DMS 273 treated with DMSO at 0.1 percent for 48 hours (cell line): ENCODE measurements at regions not wholly inside any gene's neighbourhood (a gene's known extent, or its start where the extent isn't known, plus 50 kb on each side); places are given as distances from the start of the nearest gene placed in this dataset.
"Not testable (repeated sequence)": the region's sequence is repeated elsewhere in the genome, so short reads cannot be mapped to it uniquely, and the experiment has no call there.

Source experiments
- DNase-seq: peaks from one replicate; lab custom pipeline; 2025; lab: John Stamatoyannopoulos, UW

DNA sequence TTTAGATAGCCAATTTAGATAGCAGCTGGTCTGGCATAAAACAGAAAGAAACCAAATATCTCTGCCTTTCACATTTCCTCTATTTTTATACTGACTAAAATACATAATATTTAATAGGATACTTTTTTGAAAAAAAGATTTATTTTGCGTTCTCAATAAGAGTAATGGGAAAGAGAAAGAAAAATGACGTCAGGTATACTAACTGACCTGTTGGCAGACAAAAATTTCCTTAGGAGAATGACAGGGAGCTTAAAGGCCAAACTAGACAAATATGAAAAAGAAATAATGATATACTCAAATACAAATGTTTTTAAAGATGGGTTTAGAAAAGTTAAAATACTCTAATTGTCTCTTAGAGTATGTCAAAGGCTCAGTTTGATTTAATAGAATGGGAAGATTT, 309.4 kb upstream of the ADGRL3 start:
- no peak for DNase-seq

DNA sequence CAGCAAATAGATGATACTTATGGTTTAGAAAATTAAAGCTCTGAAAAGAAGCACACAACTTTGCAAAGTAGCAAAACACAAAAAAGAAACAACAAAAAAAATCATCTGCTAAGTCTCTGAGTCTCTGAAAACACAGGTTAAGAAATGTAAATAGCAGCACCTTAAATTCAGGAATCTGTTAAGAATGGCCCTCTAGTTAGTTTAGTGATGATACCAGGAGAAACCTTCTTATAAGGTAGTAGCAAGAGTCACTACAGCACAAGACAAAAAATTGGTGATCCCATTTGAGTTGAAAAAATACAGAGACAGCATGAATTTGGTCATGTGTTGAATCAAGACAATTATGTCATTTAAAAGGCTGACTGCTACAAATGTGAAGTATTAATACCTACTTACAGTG, 308.2 kb upstream of the ADGRL3 start:
- no peak for DNase-seq

DNA sequence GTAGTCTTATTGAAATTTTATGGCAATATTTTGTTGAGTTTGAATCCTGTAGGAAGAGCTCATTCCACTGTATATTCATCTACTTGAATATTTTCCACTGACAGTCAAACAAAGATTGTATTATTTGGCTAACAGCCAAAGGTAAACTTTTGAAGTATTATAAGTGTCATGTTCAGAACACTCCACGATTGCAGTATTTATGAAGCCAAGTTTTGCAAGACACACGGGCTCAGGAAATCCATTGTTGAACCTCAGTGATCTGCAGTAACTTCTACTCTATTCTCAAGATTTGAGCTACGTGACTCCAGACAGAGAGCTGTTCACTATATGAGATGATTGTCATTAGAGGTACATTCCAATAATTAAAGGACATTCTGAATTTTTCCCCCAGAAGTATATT, 302.7 kb upstream of the ADGRL3 start:
- DNase-seq = no peak

DNA sequence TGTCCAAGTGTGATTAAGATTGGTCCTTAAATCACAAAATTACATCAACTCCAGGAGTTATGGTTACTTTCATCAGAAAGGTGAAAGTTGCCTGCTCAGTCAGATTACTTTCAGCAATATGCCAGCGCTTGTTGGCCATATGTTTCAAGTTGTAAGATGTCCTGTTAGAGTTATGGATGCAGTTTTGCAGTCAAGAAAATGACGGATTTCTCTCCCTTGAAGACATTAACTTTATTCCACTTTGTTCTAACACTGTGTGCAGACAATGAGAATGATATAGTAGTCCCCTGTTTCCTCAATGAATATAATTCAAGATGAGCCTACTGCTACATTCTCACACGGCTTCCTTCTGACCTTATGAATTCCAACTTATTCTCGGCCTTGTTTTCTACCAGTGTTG, 295.0 kb upstream of the ADGRL3 start:
- DNase-seq = no peak

DNA sequence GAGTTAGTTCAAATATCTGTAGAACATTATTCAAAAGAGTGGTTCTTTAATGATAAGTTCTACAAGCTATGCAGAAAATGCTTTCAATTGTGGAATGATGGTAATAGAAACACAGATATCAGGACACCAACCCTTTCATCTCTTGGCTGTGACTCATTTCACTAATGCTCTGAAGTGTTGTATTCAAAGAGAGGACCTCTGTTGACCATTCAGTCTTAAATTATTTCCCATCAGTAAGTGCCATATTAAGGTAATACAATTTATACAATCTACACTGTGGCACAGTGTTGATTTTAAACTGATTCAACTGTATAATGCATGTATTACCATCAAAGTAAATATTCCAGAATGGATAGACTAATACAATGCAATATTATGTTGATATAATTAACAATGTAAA, 289.0 kb upstream of the ADGRL3 start:
- DNase-seq = no peak

DNA sequence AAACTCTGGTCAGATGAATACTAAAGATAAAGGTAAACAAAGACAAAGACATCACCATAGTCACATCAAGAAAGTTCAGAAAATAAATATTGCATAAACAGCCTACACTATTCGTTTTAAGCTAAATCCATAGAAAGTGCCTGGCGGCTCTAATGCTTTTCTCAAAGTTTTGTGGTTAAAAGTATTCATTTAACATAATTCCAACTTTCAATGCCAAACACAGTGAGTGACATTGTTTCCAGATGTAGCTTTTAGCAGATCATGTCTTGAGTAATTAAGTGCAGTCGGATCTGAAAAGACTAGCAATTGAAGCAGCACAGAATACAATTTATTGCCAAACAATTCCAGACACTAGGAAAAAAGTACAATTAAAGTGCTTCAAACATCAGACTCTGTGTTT, 287.1 kb upstream of the ADGRL3 start:
- no peak for DNase-seq

DNA sequence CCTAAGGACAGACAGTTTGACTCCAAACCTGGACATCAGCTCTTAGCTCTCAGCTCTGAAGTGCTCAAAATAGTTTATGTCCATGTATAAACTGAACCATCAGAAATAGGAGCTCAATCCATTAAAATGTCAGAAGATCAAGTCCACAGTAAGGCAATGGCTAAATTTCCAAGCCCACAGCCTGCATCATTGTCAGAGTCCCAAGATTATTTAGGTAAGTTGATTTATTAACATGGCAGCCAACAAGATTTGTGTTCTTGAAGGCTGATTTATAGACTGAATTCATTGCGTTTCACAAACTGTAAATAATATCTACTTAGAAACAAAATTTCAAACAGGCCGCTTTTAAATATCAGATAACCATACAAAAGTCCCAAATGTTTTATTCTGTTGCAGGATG, 286.5 kb upstream of the ADGRL3 start:
- DNase-seq = no peak

DNA sequence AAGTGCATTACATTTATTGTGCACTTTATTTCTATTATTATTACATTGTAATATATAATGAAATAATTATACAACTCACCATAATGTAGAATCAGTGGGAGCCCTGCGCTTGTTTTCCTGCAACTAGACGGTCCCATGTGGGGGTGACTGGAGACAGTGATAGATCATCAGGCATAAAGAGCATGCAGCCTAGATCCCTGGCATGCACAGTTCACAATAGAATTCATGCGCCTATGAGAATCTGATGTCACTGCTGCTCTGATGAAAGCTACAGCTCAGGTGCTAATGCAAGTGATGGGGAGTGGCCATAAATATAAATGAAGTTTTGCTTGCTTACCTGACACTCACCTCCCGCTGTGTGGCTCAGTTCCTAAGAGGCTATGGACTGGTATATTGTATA, 278.4 kb upstream of the ADGRL3 start:
- DNase-seq = not testable (repeated sequence)

DNA sequence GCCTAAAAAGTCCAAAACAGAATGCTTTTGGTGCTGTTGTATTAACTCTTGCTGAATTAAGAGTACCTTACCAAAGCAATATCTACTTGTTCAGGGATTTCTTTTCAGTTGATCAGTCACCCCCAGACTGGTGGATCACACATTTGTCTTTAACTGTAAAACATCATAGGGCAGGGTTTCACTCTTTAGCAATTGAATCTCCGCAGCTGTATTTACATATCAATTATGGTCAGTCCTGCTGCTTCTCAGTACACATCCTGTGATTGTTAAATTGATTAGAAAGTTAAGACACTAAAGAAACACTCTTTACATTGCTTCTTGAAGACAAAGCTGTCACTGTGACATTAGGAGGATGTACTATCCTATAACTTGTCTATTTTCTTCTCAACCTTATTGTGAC, 277.1 kb upstream of the ADGRL3 start:
- DNase-seq = no peak

DNA sequence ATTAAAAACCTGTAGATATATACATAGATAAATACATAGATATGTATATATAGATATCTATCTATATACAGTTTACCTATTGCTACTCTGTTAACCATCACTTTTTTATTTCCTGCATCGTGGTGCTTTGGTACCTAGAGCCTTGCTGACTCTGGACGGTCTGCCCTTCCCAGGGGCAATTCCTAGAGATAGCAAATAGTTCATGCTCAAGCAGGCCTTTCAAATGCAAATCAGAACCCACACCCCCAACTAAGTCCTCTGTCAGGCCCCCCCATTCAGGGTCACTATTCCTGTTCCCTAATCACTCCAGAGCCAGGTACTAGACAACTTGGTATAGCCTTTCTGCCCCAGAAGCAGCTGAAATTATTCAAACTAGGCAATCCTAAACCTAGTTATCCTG, 273.5 kb upstream of the ADGRL3 start:
- no peak for DNase-seq

DNA sequence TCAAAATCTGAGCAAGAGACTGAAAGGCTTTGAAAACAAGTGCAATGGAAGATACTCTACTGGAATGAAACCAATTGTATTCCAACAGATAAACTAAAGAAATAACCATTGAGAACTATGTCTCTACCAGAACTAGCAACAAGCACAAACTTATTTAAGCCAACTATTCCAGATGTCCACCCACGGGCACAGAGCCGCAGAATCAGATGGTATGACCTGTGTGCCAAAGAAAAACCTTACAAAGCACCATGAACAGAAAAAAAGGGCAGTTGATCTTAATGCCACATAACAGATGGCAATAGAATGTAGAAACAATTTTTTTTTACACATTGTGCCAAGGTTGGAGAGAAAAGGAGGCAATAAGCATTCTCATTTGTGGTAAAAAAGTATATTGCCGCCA, 269.3 kb upstream of the ADGRL3 start:
- DNase-seq = no peak

DNA sequence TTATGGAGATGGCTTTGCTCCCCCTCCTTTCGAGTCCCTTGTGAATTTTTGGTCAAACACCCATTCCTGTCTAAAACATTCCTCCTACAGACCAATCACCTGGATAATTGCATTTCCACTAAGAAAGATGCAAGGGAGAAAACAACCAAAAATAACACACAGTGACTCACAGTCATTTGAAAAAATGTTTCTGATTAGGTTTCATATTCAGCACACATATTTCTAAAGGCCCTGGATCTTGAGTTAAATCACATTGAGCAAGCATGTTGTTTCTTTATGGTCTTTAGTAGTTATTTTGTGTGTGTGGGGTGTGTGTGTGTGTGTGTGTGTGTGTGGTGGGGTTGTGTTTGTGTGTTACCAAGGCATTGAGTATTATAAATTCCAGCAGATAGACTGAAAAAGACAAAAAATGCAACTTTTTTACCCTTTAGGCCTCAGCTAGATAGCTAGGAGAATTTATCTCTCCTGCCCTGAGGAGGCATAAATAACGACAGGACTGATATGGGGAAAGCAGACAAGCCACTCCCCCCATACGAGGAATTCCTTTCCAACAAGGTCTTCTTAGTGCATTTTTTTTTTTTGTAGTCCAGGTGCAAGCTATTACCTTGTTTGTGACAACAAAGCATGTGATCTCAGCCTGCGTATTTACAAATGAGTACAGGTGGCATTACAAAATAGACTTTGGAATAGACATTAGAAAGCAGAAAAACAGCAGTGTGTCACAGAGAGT, 265.4 kb upstream of the ADGRL3 start:
- DNase-seq = no peak

DNA sequence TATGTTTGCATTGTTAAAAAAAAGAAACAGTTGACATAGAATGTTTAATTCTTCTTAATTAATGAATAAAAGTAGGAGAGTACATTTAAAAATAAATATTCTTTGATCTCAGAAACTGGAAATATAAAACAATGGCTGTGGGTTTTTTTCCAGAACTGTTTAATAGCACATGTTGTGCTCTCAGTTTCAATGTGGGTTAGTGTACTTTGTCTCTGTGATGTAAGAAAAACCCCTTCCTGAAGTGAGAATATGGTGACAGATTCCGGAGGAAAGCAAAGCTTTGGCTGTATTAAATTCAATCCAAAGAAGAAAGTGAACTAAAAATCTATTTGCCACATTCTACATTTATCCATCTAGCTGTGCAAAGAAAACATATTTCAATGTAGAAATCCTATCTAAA, 261.9 kb upstream of the ADGRL3 start:
- DNase-seq = no peak

DNA sequence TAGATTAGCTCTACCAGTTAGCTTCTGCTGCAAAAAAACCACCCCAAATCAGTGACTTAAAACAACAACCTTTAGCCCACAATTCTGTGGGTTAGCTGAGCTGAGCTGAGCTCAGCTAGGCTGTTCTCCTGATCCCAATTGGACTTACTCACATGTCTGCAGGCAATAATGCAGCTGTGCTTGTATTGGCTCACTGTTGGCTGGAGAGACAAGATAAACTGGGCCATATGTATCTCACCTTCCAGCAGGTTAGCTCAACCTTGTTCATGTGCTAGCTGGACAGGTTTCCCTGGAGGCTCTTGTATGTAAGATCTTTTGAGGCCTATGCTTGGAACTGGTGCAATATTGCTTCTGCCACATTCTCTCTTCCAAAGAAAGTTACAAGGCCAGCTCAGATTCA, 261.5 kb upstream of the ADGRL3 start:
- no peak for DNase-seq

DNA sequence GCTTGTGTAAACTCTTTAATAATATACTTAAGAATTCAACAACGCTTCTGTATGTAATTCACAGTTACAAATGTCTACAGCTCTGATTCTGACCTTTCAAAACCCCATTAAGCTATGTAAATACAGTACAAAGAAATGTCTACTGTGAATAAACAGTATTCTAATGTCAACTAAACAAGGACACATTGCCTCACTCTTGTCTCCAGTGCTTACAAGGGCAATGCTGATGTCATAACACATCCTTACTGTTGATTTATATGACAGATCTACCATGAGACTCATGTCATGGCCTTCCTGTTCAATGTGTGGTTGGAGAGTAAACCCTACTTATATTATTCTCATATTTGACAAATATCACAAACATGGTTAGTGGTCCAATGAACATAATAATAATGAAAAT, 256.1 kb upstream of the ADGRL3 start:
- no peak for DNase-seq

DNA sequence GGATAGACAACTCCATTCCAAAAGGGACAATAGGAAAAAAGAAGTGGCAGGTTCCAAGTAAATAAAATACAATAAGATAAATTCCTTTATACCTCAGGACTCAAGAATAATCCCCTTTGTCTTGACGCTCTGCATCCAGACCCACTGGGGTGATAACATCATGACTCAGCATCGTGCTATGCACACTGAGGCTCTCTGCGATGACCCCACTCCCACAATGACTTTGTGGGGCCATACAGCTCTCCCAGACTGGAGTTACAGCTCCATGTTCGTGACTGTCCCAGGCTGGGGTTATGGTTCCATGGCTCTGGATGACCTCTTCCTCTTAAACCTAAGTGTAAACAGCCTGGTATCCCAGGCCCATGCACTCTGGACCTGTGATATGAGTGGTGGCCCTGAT, 254.5 kb upstream of the ADGRL3 start:
- no peak for DNase-seq

DNA sequence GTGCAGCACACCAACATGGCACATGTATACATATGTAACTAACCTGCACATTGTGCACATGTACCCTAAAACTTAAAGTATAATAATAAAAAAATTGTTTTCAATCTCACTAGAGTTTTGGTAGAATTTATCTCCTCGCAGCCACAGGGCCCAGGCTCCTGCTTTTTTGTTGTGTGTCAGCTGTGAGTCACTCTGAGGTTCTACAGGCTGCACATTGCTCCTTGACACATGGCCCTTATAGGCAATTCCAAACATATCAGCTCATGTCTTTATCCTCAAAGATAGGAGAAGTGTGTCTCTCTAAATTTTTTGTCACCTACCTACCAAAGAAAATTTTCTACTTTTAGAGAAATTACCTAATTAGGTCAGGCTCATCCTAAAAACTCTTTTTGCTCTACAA, 252.1 kb upstream of the ADGRL3 start:
- DNase-seq = no peak

DNA sequence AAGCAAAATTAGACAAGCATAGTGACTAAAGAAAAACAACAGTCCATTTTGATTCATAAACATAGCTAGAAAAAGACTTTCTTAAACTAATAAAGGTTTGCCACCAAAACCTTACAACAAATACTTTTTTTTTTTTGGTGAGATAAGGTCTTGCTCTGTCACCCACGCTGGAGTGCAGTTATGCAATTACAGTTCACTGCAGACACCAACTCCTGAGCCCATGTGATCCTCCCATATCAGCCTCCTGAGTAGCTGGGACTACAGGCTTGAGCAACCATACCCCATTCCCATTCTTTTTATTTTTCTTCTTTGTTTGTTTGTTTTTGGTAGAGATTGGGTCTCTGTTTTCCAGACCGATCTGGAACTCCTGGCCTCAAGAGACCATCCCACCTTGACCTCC, 247.2 kb upstream of the ADGRL3 start:
- DNase-seq = no peak

DNA sequence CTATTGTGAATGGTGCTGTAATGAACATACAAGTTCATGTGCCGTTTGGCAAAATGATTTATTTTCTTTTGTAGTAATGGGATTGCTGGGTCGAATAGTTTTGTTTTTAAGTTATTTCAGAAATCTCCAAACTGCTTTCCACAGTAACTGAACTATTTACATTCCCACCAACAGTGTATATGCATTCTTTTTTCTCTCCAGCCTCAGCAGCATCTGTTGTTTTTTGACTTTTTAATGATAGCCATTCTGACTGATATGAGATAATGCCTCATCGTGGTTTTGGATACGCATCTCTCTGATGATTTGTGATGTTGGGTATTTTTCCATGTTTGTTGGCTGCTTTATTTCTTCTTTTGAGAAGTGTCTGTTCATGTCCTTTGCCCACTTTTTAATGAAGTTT, 246.3 kb upstream of the ADGRL3 start:
- DNase-seq = no peak

DNA sequence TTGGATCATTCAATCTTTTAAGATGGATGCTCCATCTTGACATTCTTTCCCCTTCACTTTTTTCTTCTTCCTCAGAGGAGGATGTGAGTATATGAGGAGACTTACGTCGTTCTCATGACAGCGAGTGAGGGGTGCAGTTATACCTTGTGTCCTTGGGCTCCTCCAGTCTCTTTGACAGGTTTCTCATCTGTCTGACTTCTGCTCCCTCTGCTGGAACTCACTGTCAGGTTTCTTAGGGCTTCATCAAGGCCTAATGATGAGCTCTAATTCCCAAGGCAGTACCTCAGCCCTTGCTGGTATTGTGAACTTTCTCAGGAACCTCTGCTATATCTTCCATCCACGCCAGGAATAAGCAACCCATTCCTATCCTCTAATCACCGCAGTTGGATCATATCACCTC, 237.8 kb upstream of the ADGRL3 start:
- no peak for DNase-seq

DNA sequence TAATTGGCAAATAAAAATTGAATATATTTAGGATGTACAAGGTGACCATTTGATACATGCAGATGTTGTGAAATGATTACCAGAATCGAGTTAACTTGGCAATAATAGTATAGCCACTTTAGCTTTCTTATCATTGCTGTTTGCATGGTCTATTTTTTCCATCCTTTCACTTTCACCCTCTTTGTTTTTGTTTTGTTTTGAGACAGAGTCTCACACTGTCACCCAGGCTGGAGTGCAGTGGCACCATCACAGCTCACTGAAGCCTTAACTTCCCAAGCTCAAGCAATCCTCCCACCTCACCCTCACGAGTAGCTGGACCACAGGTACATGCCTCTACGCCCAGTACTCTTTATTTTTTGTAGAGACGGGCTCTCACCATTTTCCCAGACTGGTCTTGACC, 218.6 kb upstream of the ADGRL3 start:
- no peak for DNase-seq

DNA sequence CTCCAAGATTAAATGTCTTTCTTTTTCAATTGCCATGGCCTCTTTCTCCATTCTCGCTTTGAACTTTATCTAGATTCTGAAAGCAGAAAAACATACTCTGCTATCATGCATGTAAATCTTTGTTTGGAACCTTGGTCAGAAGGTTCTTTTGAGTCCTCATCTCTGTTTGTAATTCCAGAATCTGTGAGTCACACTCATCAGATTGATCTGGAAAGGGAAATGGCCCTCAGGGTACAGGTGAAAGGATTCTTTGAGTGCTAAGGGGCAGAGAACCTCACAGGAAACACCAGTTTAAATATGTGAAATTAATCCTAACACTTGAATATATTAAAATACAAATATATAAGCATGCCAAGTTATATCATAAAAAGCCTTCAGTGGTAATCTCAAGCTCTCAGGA, 211.0 kb upstream of the ADGRL3 start:
- DNase-seq = no peak

DNA sequence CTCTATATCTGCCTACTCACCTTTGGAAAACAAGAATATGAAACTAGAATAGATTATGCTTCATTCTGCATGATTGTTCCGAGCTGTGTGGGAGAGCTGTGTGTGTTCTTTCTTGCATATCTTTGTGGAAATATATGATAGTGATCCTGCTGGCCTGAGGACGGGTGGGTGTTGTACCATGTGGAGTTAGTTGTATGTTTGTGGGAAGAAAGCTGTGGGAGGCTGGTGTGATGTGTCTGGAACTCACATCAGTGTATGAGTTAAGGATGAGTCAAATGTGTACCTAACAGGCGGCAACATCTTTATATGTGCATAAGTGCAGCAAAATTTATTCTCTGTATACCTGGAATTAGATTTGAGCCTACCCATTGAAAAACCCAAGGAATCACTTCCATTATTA, 208.1 kb upstream of the ADGRL3 start:
- DNase-seq = no peak

DNA sequence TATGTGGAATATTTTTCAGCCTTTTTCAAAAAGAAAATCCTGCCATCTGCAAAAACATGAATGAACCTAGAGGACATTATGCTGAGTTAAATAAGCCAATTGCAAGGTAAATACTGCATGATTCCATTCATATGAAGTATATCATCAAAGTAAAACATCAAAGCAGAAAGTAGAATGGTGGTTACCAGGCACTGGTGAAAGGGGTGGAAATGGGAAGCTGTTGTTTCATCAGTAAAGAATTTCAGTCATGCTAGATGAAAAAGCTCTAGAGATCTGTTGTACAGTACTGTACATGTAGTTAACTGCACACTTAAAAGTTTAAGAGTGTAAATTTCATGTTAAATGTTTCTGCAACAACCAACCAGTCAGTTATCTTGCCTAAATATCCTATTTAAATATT, 196.8 kb upstream of the ADGRL3 start:
- no peak for DNase-seq

DNA sequence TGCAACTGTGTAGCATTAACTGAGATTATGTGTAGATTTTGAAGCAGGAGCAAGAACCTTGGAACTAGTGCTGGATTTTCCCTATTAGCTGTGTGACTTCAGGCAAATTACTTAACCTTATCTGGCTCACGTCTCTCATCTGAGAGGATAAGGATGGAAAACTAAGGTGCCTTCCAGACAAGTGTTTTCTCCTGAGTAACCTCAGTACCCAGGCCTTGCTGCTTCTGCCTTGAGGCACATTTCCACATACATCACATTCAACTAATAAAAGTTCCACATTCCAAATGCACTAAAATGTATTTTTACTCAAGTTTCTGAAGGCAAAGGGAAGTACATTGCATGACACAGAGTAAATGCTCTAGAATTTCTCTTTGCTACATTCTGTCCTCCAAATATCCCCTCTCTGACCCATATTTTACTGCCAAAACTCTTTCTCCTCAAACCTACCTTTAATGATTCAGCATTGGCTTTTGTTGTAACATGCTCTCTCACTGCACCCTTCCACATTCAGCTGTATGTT, 195.4 kb upstream of the ADGRL3 start:
- no peak for DNase-seq
